HFFc6 (cell line): ENCODE measurements at regions not wholly inside any gene's neighbourhood (a gene's known extent, or its start where the extent isn't known, plus 50 kb on each side); places are given as distances from the start of the nearest gene placed in this dataset.

Source experiments
- DNase-seq: peaks from one replicate; pipeline ENCODE4 v3.0.0-alpha.2; 2018
- H3K27ac Mint-ChIP-seq: 2 replicates; pipeline ENCODE4 v1.8.0; 2020; ENCODE audit warnings: mild to moderate bottlenecking, mixed read lengths
- H3K27me3 Mint-ChIP-seq: 2 replicates; pipeline ENCODE4 v1.8.0; 2021; ENCODE audit warnings: mild to moderate bottlenecking, moderate library complexity, mixed read lengths; ENCODE audit not compliant: insufficient read depth
- H3K36me3 Mint-ChIP-seq: 2 replicates; pipeline ENCODE4 v1.8.0; 2021; ENCODE audit warnings: low read depth, mixed read lengths
- H3K4me1 Mint-ChIP-seq: 2 replicates; pipeline ENCODE4 v1.8.0; 2020; ENCODE audit warnings: low read depth, mixed read lengths
- H3K4me3 Mint-ChIP-seq: 2 replicates; pipeline ENCODE4 v1.8.0; 2020; ENCODE audit warnings: mild to moderate bottlenecking, moderate library complexity, mixed read lengths
- H3K9me3 Mint-ChIP-seq: 2 replicates; pipeline ENCODE4 v1.8.0; 2020; ENCODE audit warnings: mild to moderate bottlenecking, mixed read lengths
- CTCF ChIP-seq: fragments of 200-600 bp; sonication (generic); IDR thresholded peaks from 2 replicates; pipeline ENCODE4 v1.5.0; 2021; ENCODE audit warnings: antibody characterized with exemption, mild to moderate bottlenecking

DNA sequence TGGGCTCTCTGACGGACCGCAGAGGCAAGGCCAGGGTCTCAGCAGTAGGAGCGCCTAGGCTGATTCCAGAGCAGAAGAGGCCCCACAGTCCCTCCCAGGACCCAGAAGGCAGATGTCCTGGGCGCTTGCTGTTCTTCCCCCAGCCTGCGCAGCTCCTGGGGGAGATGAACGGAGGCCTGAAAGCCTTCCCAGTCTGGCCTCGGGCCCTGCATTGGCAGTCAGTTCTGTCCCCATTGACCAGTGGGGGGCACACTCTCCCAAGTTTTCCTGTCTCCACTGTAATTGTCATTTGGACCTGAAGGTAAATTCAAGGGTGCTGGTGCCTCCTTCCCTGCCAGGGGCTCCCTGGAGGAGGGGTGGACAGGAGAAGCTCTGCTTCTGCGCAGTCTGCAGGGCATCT is 345.7 kb downstream of the CYP26B1 start:
- Mint-ChIP-seq H3K4me1 (no peaks in the 10 kb centered on the region; the same call in 1 of the 2 replicates), H3K36me3 (no peaks in the 10 kb centered on the region), H3K27ac (no peak overlapping the region), H3K4me3 (no peak overlapping the region), H3K27me3 (peaks cover 5% of the 10 kb centered on the region), H3K9me3 (no peaks in the 10 kb centered on the region)
- DNase-seq = peak; percentile 47
- TF ChIP-seq CTCF = peak; percentile 87

- no peaks in the 10 kb centered on the region for H3K36me3 Mint-ChIP-seq
- TF ChIP-seq CTCF = no peak
- H3K4me3 Mint-ChIP-seq = no peak overlapping the region
- no peak for DNase-seq
- H3K9me3 Mint-ChIP-seq = no peaks in the 10 kb centered on the region
- peaks cover 3% of the 10 kb centered on the region for H3K4me1 Mint-ChIP-seq
- H3K27me3 Mint-ChIP-seq = peaks cover 5% of the 10 kb centered on the region
- no peak overlapping the region for H3K27ac Mint-ChIP-seq
These were observed 346.1 kb downstream of the CYP26B1 start for GRCh38 chr2:71801556-71801955.

DNA sequence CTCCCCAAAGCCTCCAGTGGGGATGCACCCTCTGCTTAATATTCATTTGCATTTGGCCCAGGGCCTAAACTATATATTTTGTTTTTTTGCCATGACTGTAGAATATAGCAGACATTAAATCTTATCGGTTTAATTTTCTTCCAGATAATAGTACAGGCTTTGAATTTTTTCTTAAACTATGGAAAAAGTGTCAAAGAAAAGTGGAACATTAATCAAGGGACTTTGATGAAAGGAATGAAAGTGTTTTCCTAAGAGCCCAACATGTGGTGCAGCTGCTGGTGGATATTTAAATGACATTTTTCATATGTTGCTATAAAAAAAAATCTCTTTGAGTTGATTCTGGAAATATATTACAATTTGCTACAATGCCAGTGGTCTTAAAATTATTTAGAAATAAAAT is 346.8 kb downstream of the CYP26B1 start:
- peaks cover 10% of the 10 kb centered on the region for H3K4me1 Mint-ChIP-seq
- no peak for TF ChIP-seq CTCF

DNA sequence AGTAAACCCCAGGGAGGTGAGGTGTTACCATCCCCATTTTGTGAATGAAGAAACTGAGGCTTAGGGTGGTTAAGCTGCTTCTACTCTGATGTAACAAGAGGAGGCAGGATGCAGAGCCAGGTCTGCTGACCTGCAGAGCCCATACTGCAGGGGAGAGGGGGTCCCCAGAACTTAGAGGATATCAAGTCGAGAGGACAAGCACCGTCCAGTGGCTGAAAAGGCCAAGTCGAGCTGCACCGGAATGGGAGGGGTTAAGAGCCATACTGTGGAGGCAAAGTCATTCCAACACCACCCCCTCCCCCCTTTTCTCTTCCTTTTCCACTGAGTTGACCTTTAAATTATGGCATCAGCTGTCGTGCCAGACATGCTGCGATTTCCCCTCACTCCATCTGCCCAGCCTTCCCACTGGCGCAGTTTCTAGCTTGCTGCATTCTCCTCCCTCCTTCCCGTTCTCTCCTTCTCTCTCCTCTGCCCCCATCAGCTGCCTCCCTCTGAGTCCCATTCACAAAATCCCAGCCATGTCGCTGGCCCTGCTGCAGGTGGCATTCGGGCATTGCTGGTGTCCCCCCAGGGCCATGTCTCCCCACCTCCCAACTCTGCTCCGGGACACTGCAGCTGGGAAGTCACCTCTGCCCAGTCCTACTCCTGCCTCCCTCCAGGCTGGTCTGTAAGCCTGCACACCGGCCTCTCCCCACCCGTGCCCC is 346.9 kb downstream of the DYSF start:
- Mint-ChIP-seq H3K36me3 (no peaks in the 10 kb centered on the region), H3K4me3 (no peak overlapping the region), H3K9me3 (no peaks in the 10 kb centered on the region), H3K27me3 (peaks cover 5% of the 10 kb centered on the region), H3K27ac (no peak overlapping the region), H3K4me1 (peaks cover 16% of the 10 kb centered on the region)
- TF ChIP-seq CTCF = no peak
- DNase-seq = no peak

More for the DNA sequence above, 346.8 kb downstream of the CYP26B1 start:
- Mint-ChIP-seq H3K27ac (no peak overlapping the region), H3K27me3 (peaks cover 5% of the 10 kb centered on the region), H3K4me3 (no peak overlapping the region), H3K9me3 (no peaks in the 10 kb centered on the region), H3K36me3 (no peaks in the 10 kb centered on the region)
- no peak for DNase-seq

DNA sequence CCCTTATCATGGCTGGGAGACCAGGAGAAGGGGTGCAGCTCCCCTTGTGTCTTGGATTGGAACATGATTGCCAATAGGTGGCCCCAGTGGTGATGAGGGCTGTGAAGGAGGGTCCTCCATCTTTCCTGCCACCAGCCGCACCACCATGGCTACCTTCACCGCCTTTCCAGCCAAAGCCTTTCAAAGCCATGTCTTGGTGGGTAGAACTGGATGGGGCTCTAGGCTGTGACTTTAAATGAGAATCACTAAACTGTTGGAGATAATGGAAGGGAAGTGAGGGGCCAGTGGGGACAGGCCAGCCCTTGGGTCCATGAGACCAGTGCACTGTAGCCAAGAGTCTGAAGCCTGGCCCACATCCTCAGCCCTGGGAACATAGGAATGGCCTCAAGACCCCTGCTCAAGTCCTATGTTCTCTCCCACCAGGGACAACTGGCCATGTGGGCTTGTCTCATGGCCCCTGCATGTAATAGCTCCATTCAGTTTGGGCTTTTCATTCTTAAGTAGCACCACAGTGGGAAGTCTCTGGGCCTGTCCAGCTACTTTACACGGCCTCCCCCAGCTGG is 345.7 kb downstream of the DYSF start:
- Mint-ChIP-seq H3K27me3 (peaks cover 6% of the 10 kb centered on the region), H3K9me3 (no peaks in the 10 kb centered on the region), H3K27ac (no peak overlapping the region), H3K4me1 (peaks cover 21% of the 10 kb centered on the region), H3K4me3 (no peak overlapping the region), H3K36me3 (no peaks in the 10 kb centered on the region)
- no peak for TF ChIP-seq CTCF
- no peak for DNase-seq
